RWPE1 (cell line): ENCODE measurements at regions not wholly inside any gene's neighbourhood (a gene's known extent, or its start where the extent isn't known, plus 50 kb on each side); places are given as distances from the start of the nearest gene placed in this dataset.

Source experiments
- CTCF ChIA-PET: fragments of 350-600 bp; sonication (Branson Sonifier 250); formaldehyde crosslinking; extraction: SDS; loops from one replicate; lab custom pipeline; 2021; lab: Yijun Ruan, JAX
- POLR2A ChIA-PET: fragments of 400-600 bp; formaldehyde crosslinking; extraction: SDS; loops from one replicate; lab custom pipeline; 2020; ENCODE audit warnings: antibody characterized with exemption; ENCODE audit not compliant: low non-redundant PET; lab: Yijun Ruan, JAX
- DNase-seq: peaks from one replicate; pipeline ENCODE4 v3.0.0; 2012; ENCODE audit warnings: low spot score
- H3K27ac ChIP-seq: fragments of 450-650 bp; 2 replicates; pipeline ENCODE4 v1.5.1; 2017
- CTCF ChIP-seq: fragments of 450-650 bp; conservative IDR thresholded peaks from 2 replicates; pipeline ENCODE4 v1.5.1; 2017; ENCODE audit warnings: low read depth, mild to moderate bottlenecking

- DNase-seq: no peak
- CTCF ChIA-PET: no interaction called here
- TF ChIP-seq CTCF: no peak
- POLR2A ChIA-PET: no interaction called here
- no peak overlapping the region for H3K27ac ChIP-seq
Measured at GRCh38 chr10:108413954-108414353, 1249.4 kb upstream of the SORCS1 start.

GRCh38 chr10:108412323-108412722, 1247.8 kb upstream of the SORCS1 start:
- no peak overlapping the region for H3K27ac ChIP-seq

DNA sequence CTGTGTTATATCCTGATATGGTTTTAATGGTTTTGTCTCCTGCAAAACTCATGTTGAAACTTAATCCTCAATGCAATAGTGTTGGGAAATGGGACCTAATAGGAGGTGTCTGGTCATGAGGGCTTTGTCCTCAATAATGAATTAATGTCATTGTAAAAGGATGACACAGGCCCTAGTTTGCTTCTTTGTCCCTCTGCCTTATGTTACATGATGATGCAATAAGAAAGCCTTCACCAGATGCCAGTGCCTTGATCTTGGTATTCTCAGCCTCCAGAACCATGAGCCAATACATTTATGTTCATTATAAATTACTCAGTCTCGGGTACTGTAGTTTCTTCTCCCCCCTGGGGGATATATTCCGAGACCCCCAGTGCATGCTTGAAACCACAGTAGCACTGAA, 1247.4 kb upstream of the SORCS1 start:
- CTCF ChIA-PET: no interaction called here
- DNase-seq: no peak
- H3K27ac ChIP-seq: no peak overlapping the region
- no peak for TF ChIP-seq CTCF
- POLR2A ChIA-PET: no interaction called here

More at GRCh38 chr10:108412323-108412722, 1247.8 kb upstream of the SORCS1 start:
- TF ChIP-seq CTCF: no peak
- ChIA-PET POLR2A (no interaction called here), CTCF (no interaction called here)
- no peak for DNase-seq

DNA sequence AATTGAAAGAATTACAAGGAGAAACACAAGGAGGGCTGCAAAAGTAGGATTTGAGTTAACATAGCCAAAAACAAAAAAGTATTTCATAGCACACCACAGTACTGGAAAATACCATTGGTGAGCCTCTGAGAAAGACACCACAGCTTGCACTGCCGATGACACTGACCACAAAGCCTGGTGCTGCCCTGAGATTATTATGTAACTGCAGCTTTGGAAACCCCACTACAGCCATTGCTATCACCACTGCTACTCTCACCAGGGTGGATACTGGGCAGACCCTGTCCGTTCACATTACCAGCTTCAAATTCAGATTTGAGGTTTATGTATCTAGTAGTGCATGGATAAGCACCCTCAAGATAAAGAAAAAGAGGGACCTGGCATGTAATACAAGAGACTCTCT, 1246.7 kb upstream of the SORCS1 start:
- ChIA-PET POLR2A (no interaction called here), CTCF (no interaction called here)
- no peak for TF ChIP-seq CTCF
- no peak overlapping the region for H3K27ac ChIP-seq
- no peak for DNase-seq

- CTCF ChIA-PET: interaction anchor here (0.5 kb wide), 1 partner anchor 1412 kb away, joined by 3 read pairs; no protein-coding TSS in a partner anchor
- POLR2A ChIA-PET: no interaction called here
- no peak overlapping the region for H3K27ac ChIP-seq
- TF ChIP-seq CTCF: no peak
- DNase-seq: no peak
Measured at GRCh38 chr10:108410236-108410635, 1245.7 kb upstream of the SORCS1 start.

DNA sequence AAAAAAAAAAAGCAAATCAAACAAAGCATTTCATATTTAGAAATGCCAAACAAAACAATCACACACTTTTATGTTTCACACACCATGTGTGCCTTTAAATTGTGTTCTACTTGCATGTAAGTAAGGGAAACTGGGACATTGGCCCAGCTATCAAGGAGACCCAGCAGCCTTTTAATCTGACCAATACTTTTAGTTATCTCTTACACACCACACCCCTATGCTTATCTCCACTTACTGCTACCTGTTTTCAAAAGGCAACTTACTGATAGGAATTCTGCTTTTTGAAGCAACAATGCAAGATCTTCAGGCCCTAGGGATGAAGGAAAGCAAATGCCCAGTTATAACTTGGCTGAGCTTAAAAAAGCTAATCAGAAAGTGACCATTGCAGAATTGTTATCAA, 1244.8 kb upstream of the SORCS1 start:
- H3K27ac ChIP-seq: no peak overlapping the region
- ChIA-PET CTCF (no interaction called here), POLR2A (no interaction called here)
- TF ChIP-seq CTCF: no peak
- DNase-seq: no peak

- ChIA-PET CTCF (no interaction called here), POLR2A (no interaction called here)
- DNase-seq: no peak
- TF ChIP-seq CTCF: no peak
- H3K27ac ChIP-seq: no peak overlapping the region
Measured at GRCh38 chr10:108404155-108404554, 1239.6 kb upstream of the SORCS1 start.
